ENCODE measurements at regions not wholly inside any gene's neighbourhood (a gene's known extent, or its start where the extent isn't known, plus 50 kb on each side); places are given as distances from the start of the nearest gene placed in this dataset.
"Not testable (repeated sequence)": the region's sequence is repeated elsewhere in the genome, so short reads cannot be mapped to it uniquely, and the experiment has no call there.

DNA sequence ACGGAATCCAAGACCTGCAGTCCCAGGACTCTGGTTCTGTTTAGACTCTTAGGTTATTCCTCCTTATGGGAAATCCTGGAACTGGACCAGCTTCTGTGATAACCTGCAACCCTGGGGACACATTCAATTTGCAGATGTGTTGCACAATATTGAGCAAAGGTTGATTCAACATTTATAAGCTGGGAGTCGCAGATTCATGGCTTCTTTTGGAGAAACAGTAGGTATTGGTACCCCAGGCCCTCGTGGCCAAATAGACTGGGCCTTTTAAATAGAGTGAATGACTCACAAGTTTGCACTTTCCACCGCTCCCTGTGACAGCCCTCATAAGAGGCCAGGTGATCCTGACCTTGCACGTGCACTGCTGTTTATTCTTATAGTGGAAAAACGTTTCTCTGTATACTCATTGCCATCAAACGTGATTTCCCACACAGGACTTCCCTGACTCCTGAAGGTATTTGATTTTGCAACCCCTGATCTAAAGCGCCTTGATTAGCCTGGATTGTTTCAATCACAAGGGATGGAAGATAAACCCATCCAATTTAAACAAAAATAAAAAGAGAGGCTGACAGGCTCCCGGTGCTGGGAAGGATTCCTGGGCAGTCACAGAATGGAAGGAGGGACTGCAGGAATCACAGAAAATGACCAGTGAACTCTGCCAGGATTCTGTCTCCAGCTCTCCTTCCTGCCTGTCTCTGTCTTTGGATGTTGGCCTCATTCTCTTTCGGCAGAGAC, 98.0 kb downstream of the VCPKMT start:
- DNase-seq (ENCODE audit: low read depth in 2 of 2) = no peak

DNA sequence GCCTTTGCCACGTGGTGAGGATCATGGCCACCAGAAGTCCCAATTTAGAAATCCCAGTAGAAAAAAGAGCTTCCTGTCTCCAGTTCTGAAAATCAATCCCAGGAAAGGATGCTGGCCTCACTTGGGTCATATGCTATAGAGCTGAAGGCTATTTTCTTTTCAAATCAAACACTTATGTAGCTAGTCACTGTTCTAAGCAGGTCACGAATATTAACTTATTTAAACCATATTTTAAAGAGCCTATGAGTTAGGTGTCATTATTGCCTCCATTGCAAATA, 97.5 kb downstream of the VCPKMT start:
- no peak for DNase-seq (ENCODE audit: low read depth in 2 of 2)

DNA sequence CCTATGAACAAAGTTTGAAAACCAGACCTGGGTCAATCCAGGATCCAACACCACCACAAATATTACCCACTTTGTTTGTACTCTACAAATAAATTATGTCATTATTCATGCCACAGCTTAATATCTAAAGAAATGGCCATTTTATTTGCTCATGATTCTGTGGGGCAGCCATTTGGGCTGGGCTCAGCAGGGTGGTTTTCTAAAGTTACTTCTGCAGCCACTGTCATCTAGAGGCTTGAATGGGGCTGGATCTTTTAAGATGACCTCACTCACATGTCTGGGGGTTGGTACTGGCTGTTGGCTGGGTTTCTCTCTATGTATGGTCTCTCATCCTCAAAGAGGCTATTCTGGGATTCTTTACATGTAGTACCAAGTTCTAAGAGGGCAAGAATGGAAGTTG, 96.2 kb downstream of the VCPKMT start:
- DNase-seq (ENCODE audit: low read depth in 2 of 2) = no peak

DNA sequence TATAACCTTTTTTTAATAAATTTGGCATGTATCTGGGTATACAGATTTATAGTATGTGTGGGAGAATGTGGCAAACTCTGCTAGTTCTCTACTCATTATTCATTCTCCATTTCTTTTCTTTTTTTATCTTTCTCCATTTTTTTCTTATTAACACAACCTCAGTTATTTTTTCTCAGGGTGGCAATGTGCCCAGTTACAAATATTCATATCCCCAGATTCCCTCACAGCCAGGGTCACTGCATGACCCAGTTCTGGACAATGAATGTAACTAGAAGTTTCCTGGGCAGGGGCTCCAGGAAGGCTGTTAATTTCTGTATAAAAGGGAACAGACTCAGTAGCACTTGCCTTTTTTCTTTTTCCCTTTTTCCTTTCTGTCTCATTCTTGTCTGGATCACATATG, 95.6 kb downstream of the VCPKMT start:
- DNase-seq (ENCODE audit: low read depth in 2 of 2) = no peak

DNA sequence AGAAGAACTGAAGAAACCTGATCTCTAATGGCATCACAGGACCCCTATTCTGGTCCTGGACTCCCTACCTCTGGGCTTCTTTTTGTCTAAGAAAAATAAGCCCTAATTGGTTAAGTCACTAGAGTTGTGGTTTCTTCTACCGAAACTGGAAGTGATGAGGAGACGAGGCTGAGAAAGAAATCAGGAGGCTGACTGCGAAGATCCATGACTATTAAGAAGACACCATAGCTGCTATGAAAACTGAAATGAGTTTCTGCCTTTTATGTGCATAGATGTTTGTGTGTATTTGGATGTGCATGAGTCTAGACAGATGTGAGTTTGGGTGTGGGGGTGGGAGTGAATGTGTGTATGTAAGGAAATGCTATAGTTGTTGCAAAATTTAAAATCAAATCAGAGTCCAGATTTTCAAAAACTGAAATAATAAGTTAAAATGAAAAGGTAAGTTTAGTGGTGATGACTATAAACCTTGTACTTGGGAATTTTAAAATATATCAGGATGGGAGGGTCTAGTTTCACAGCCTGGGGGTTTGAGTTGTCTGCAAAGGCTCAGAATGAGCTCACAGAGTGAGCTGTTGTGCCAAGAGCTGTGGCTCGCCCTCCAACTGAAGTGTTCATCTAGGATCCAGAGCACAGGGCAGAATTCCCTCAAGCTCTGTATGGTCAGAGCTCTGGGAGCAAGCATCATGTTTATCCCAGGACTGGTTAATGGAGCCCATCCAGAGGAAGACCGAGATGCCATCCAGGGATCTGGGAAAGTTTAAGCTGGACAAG, 94.9 kb downstream of the VCPKMT start:
- DNase-seq (ENCODE audit: low read depth in 2 of 2) = no peak

DNA sequence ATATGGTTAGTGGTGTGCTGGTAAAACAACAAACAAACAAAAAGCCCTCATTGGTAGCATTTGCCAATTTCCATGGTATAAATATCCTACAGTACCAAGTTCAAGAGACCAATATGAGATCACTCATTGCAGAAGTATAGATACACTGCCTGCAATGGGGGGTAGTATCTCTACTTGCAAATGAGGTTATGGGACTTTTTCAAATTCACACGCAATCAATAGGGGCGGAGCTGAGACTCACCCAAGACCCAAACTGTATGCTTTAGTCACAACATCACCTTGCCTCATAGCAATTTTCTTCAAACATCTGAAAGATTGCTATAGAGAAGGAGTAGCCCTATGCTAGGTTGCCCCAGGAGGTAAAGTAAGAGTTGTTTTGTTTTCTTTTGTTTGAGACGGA, 93.7 kb downstream of the VCPKMT start:
- no peak for DNase-seq (ENCODE audit: low read depth in 2 of 2)

DNA sequence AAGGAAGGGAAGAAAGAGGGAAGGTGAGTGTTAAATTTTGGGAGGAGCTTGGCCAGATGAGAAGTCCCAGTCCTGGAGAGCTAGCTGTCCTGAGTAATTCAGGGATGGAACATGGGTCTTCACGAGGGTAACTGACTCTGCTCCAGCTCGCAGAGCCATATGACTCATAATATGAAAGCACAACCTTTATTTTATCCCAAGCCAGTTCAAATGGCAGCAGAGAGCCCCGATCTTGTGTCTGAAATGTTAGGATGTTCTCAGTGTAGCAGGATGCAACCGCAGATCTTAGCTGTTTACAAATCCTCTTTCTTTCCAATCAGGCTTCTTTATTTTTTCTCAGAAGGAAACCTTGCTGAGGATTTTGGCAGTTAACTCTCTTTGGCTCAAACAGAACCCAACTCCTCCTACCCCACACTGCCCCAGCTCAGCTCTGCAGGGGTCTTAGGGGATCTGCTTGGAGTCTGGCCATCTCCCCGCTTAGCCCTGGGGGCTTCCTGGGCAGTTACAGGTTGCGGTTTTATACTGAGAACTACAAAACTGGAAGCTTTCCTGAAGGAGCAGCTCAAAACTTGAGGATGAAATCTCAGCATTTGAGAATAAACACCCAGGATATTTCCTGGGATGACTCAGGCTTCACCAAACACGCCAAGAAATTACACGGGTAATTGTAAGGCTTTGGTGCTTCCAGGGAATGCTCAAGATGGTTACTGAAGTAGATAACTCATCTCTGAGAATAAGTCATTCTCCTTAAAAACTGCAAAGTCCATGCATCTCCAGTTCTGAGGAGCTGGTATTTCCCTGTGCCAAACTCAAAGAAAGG, 92.5 kb downstream of the VCPKMT start:
- DNase-seq (ENCODE audit: low read depth in 2 of 2) = no peak

DNA sequence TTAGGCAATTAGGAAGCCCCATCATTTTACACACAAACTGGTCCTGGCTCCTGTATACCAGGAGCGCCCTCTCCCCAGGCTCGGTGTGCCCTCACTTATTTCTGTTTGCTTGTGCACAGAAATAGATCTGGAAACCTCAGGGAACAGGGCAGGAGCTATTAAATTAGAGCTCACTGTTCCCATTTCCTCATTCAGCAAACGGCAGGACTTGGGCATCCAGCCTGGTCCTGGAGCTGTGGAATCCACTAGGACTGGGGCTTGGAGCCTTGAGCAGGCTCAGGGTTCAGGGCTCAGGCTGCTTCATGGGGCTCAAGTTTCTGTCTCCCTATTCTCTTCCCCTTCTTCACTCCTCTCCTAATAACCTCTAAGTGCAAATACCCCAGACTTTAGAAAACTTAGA, 91.3 kb downstream of the VCPKMT start:
- no peak for DNase-seq (ENCODE audit: low read depth in 2 of 2)

DNA sequence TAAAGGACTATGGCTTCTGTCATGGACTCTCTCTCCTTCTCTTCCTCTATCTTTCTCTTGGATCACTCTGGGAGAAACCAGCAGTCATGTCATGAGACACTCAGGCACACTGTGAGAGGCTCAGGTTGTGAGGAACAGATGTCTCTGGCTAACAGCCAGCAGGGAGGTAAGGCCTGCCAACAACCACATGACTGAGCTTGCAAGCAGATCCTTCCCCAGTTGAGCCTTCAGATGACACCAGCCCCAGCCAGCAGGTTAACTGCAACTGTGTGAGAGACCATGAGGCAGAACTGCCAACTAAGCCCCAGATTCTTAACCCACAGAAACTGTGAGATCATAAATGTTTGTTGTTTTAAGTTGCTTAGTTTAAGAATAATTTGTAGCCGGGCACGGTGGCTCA, 90.6 kb downstream of the VCPKMT start:
- no peak for DNase-seq (ENCODE audit: low read depth in 2 of 2)

DNA sequence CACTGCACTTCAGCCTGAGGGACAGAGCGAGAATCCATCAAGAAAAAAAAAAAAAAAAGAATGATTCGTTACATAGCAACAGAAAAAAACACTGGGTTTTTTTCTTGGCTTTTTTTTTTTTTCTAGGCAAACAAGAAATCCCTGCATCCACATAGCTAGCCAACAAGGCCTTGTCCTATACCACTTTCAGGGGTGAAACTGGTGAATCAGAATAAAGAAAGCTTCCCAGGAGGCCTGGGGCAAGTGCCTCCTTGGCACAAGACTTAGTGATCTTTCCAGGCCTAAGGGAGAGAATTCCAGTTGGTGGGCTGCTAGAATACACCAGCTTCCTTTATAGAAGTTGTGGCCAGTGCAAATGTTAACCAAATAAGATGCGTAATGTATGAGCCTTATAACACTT, 90.0 kb downstream of the VCPKMT start:
- no peak for DNase-seq (ENCODE audit: low read depth in 2 of 2)

DNA sequence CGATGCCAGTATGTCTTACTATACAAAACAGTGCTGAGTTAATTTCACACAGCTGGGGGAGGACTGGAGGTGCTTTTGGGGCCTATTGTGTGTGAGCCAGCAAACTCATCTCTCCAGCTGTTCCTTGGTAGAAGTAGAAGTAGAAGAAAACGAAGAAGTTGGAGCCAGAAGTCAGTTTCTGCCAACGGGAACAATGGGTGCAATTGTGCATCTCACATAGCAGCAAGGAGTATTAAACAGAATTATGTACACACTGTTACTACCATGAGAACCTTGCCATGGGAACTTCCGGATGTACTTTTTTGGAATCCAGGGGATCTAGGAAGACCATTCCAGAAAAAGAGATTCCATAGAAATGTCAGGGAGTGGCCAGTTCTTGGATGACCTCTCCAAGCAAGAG, 88.6 kb downstream of the VCPKMT start:
- DNase-seq (ENCODE audit: low read depth in 2 of 2) = no peak

DNA sequence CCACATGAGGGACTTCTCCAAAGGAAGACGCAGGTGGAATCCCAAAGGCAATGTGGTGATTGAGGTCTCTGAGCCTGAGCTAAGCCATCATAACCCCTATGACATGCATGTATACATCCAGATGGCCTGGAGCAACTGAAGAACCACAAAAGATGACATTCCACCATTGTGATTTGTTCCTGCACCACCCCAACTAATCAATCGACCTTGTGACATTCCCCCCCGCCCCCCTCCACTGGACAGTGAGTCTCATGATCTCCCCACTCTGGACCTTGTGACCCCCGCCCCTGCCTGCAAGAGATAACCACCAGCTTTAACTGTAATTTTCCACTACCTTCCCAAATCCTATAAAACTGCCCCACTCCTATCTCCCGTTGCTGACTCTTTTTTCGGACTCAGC, 87.9 kb downstream of the VCPKMT start:
- no peak for DNase-seq (ENCODE audit: low read depth in 2 of 2)

DNA sequence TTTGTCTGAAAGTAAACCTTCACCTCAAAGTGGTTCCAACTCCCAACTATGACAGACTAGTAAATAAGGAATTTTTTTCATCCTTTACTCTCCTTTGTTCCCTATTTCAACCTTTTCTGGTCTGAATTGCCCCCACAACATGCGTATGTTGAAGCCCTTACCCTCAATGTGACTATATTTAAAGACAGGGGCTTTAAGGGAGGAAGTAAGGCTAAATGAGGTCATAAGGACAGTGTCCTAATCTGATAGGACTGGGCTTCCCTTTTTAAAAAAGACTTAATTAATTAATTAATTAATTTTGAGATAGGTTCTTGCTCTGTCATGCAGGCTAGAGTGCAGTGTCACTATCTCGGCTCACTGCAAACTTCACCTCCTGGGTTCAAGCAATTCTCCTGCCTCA, 86.3 kb downstream of the VCPKMT start:
- no peak for DNase-seq (ENCODE audit: low read depth in 2 of 2)

DNA sequence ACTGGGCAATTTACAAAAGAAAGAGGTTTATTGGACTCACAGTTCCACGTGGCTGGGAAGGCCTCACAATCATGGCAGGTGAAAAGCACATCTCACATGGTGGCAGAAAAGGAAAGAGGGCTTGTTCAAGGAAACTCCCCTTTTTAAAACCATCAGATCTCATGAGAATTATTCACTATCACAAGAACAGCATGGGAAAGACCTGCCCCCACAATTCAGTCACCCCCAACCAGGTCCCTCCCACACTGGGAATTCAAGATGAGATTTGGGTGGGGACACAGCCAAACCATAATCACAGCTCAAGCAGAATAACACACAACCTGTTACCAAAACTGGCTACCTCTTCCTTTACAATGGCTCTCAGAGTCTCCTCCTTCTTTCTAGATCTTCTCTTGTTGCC, 85.5 kb downstream of the VCPKMT start:
- DNase-seq (ENCODE audit: low read depth in 2 of 2) = not testable (repeated sequence)

DNA sequence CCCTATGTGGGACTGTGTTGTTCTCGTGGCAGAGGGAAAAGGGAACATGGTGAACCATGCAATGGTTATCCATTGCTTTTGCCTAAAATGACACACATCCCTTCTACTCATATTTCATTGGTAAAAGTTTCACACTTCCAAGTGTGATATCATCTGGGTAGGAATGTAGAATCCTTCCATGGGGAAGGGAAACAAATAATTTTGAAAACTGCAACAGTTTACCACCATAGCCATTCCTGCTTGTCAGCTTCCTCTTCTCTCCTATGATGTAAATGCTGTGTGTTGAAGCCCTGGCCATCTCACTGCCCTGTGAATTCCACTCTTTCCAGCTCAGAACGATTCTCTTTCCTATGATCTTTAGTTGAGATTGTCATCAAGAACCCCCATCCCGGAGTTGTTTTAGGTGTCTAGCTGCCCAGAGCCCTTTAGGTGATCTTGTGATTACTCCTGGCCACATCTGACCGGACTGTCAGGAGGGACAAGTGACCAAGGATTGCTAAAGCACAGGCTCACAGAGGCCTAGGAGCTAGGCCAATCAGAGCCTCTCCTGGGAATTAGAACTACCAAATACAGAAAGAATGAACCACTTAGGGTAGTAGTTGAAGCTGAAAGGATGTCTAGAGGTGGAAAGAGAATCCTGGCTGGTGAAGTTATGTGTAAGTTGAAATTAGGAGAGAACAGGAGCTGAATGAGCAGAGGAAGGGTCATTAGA, 84.6 kb downstream of the VCPKMT start:
- DNase-seq (ENCODE audit: low read depth in 2 of 2) = no peak

DNA sequence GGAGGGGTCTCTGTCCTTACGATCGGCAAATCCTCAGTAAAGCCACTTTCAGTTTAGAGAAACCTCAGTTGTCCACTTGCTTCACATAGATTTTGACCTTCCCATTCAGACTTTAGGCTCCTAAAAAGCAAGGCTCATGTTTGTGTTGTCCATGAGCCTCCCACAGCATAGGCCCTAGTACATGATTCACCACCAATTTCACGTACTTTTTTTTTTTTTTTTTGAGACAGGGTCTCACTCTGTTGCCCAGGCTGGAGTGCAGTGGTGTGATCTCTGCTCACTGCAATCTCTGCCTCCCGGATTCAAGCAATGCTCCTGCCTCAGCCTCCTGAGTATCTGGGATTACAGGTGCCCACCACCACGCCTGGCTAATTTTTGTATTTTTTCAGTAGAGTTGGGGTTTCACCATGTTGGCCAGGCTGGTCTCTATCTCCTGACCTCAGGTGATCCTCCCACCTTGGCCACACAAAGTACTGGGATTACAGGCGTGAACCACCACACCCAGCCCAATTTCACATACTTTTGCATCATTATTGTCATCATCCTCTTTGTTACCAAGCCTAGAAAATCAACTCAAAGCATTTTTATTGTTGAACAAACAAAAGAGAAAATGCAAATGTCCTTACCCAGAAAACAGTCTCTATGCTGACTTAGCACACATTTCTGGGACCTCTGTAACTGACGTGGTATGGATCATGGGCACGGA, 83.8 kb downstream of the VCPKMT start:
- DNase-seq (ENCODE audit: low read depth in 2 of 2) = not testable (repeated sequence)

DNA sequence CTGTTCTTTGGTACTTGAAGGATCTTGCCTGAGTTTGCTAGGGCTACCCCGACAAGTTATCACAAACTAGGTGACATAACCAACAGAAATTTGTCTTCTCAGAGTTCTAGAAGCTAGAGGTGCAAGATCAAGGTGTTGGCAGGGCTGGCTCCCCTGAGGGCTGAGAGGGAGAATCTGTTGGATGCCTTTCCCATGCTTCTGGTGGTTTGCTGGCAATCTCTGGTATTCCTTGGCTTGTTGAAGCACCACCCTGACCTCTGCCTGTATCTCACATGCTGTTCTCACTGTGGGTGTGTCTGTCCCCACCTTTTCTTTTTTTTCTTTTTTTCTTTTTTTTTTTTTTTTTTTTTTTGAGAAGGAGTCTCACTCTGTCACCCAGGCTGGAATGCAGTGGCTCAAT, 81.2 kb downstream of the VCPKMT start:
- no peak for DNase-seq (ENCODE audit: low read depth in 2 of 2)

DNA sequence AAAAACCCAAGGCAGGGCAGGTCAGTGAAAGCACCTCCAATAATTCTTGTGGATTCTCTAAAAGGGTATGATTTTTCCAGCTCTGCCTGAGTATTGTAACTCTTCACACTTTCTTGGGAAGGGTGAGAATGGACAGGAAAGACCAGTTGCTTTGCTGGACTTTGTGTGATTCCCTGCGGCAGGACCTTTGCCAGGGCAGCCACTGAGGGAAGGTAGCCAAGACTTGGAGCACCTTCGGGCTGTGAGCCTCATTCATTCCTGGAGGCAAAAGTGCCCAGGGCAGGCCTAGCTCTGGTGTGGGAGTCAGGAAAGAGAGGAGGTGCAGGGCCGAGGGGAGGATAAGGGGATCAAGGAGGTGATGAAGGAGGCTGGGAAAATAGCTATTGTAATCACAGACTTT, 80.2 kb downstream of the VCPKMT start:
- DNase-seq (ENCODE audit: low read depth in 2 of 2) = no peak

DNA sequence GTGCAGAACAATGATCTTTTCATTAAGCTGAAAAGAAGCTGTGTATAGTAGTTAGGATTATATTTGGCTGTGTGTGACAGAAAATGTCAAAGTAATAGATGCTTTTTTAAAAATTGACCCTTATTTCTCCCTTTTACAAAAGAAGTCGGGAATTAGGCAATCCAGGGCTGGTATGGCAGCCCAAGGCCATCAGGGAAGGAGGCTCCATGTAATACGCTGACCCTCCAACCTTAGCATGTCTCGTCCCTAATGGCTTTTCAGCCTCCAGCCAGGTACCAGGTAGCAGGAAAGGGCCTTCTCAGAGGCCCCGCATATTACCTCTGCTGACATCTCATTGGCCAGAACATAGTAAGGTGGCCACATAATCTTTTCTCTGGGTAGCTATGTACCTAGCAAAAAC, 79.7 kb downstream of the VCPKMT start:
- DNase-seq (ENCODE audit: low read depth in 2 of 2) = no peak

DNA sequence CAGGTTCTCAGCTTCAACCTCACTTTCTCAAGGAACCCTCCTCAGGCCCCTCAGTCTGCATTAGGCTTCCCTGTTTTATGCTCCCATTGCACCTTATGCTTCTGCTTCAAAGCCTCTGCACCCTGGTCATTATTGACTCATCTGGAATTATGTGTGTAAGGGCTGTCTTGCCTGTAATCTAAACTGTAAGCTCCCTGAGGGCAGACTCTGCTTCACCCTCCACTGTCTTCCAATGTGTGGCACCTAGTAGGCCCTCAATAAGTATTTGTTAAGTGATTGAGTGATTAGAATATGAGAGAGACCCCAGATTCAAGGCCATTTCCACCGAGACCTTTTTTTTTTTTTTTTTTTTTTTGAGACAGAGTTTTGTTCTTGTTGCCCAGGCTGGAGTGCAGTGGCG, 79.1 kb downstream of the VCPKMT start:
- no peak for DNase-seq (ENCODE audit: low read depth in 2 of 2)

DNA sequence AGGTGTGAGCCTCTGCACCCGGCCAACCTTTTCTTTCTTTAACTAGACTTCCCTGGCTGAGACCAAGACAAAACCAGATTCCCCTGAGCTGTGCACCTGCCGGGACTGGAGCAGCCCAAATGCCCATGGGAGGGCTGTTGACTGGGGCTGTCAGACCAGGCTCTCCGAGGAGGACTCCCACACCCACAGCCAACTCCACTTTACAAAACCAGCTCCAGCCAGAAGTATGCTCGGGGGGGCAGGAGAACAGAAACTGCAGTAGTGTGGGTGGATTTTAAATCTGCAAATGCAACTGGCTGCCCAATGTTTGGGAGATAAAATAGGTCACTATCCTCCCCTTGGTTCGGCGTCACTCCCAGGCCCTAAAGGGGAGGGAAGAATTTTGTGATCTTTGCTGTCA, 78.5 kb downstream of the VCPKMT start:
- no peak for DNase-seq (ENCODE audit: low read depth in 2 of 2)
